Activated CD8-positive, alpha-beta T cell treated with anti-CD3 and anti-CD28 coated beads for 36 hours (primary cell): ENCODE measurements at regions not wholly inside any gene's neighbourhood (a gene's known extent, or its start where the extent isn't known, plus 50 kb on each side); places are given as distances from the start of the nearest gene placed in this dataset.

Source experiments
- ATAC-seq: fragments of 200-7000 bp; cut with Tn5 transposase; one replicate; pipeline ENCODE4 v1.10.0; 2021; ENCODE audit warnings: mild to moderate bottlenecking, moderate library complexity
- CTCF ChIA-PET: fragments of 350-600 bp; sonication (Branson Sonifier 250); formaldehyde crosslinking; loops from one replicate; lab custom pipeline; 2021; ENCODE audit warnings: antibody characterized with exemption; lab: Charles Lee
- POLR2A ChIA-PET: fragments of 350-600 bp; sonication (Branson Sonifier 250); formaldehyde crosslinking; loops from one replicate; lab custom pipeline; 2021; ENCODE audit warnings: antibody characterized with exemption; lab: Charles Lee
- DNase-seq: peaks from one replicate; pipeline ENCODE4 v3.0.0-alpha.2; 2020
- H3K27ac Mint-ChIP-seq: one replicate; pipeline ENCODE4 v1.8.0; 2021; ENCODE audit warnings: mild to moderate bottlenecking, mixed read lengths
- H3K27me3 Mint-ChIP-seq: one replicate; pipeline ENCODE4 v1.8.0; 2021; ENCODE audit warnings: mixed read lengths
- H3K36me3 Mint-ChIP-seq: one replicate; pipeline ENCODE4 v1.8.0; 2021; ENCODE audit warnings: low read depth, mixed read lengths
- H3K4me1 Mint-ChIP-seq: one replicate; pipeline ENCODE4 v1.8.0; 2021; ENCODE audit warnings: low read depth, mixed read lengths
- H3K4me3 Mint-ChIP-seq: one replicate; pipeline ENCODE4 v1.8.0; 2021; ENCODE audit warnings: mild to moderate bottlenecking, moderate library complexity, mixed read lengths
- H3K9me3 Mint-ChIP-seq: one replicate; pipeline ENCODE4 v1.8.0; 2021; ENCODE audit warnings: mixed read lengths
- intact Hi-C: fragments of 100-400 bp; cut with micrococcal nuclease; formaldehyde crosslinking; loops from one replicate; pipeline ENCODE4 v1.10.0; 2022
- TF ChIP-seq, protein P1 (sequence below): fragments of 200-600 bp; IDR thresholded peaks from one replicate; pipeline ENCODE4 v1.8.0; 2022; ENCODE audit warnings: antibody characterized with exemption, mild to moderate bottlenecking

DNA sequence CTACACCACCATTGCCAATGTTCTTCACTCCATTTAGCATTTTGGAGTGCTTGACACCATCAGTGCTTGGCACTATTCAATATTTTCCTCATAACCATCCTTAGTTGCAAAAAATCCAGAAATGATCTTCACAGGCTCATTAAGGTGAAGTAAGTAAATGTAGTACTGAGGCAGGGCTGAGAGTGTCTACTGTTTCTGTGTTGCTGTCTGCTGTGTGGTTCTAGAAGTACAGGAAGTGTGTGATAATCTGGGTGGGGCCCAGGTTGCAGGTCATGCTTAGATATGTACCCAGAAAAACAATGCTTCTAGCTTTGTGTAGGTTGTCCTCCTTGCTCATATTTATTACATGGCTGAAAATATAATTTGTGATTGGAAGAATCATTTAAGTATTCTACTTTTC is 411.8 kb upstream of the CCDC179 start:
- H3K9me3 Mint-ChIP-seq, result peaks cover 9% of the 10 kb centered on the region

DNA sequence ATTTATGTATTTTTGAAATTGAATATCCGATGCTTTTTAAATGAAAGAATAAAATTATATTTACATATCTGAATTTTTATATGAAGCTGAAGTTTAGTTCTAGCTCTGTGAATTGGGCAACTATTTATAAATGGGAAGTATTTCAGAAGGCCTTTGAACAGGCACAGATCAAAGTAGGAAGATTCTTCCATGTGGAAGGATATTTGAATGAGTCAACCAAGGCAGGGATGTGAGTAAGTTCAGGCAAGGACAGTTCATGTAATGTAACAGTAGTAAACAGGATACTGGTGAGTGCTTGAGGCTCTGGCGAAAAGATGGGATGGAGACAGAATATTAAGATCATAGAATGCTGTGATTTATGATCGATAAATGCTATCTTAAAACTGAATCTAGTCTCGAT is 417.8 kb upstream of the CCDC179 start:
- TF ChIP-seq, protein P1, sequence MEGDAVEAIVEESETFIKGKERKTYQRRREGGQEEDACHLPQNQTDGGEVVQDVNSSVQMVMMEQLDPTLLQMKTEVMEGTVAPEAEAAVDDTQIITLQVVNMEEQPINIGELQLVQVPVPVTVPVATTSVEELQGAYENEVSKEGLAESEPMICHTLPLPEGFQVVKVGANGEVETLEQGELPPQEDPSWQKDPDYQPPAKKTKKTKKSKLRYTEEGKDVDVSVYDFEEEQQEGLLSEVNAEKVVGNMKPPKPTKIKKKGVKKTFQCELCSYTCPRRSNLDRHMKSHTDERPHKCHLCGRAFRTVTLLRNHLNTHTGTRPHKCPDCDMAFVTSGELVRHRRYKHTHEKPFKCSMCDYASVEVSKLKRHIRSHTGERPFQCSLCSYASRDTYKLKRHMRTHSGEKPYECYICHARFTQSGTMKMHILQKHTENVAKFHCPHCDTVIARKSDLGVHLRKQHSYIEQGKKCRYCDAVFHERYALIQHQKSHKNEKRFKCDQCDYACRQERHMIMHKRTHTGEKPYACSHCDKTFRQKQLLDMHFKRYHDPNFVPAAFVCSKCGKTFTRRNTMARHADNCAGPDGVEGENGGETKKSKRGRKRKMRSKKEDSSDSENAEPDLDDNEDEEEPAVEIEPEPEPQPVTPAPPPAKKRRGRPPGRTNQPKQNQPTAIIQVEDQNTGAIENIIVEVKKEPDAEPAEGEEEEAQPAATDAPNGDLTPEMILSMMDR, result no peak
- no peak for DNase-seq
- ChIA-PET POLR2A (no interaction called here), CTCF (no interaction called here)
- Mint-ChIP-seq H3K27me3 (no peaks in the 10 kb centered on the region), H3K4me3 (no peak overlapping the region), H3K4me1 (no peaks in the 10 kb centered on the region), H3K9me3 (peaks cover 9% of the 10 kb centered on the region), H3K27ac (no peak overlapping the region), H3K36me3 (no peaks in the 10 kb centered on the region)
- ATAC-seq, result no peak
- intact Hi-C loops, result no loop called here

More for the DNA sequence above, 411.8 kb upstream of the CCDC179 start:
- Mint-ChIP-seq H3K27ac (no peak overlapping the region), H3K4me3 (no peak overlapping the region), H3K36me3 (no peaks in the 10 kb centered on the region), H3K4me1 (no peaks in the 10 kb centered on the region), H3K27me3 (no peaks in the 10 kb centered on the region)
- ATAC-seq, result no peak
- CTCF ChIA-PET, result no interaction called here
- POLR2A ChIA-PET, result no interaction called here
- DNase-seq, result no peak
- intact Hi-C loops, result no loop called here
- TF ChIP-seq, protein P1, result no peak

DNA sequence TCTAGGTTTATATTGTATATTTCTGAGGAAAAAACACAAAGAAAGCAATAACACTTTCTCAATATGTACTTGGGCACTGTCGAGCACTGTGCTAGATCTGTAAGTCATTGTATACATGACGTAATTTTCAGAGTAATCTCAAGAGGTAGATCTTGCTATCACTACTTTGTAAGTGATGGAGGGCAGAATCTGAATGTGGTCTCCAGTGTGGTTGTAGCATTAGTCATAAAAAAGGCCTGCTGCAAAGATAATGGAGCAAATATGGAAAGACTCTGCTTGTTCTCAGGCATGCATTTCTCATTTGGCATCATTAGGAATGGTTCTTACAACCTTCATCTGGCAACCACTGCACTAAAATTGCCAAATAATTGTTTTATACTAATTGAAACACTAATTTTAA is 419.8 kb upstream of the CCDC179 start:
- intact Hi-C loops, result no loop called here
- no peak overlapping the region for H3K27ac Mint-ChIP-seq
- TF ChIP-seq, protein P1, result no peak
- H3K27me3 Mint-ChIP-seq, result no peaks in the 10 kb centered on the region
- ChIA-PET POLR2A (no interaction called here), CTCF (no interaction called here)
- peaks cover 2% of the 10 kb centered on the region for H3K9me3 Mint-ChIP-seq
- H3K4me1 Mint-ChIP-seq, result no peaks in the 10 kb centered on the region
- no peaks in the 10 kb centered on the region for H3K36me3 Mint-ChIP-seq
- no peak overlapping the region for H3K4me3 Mint-ChIP-seq
- ATAC-seq, result no peak
- DNase-seq, result no peak

DNA sequence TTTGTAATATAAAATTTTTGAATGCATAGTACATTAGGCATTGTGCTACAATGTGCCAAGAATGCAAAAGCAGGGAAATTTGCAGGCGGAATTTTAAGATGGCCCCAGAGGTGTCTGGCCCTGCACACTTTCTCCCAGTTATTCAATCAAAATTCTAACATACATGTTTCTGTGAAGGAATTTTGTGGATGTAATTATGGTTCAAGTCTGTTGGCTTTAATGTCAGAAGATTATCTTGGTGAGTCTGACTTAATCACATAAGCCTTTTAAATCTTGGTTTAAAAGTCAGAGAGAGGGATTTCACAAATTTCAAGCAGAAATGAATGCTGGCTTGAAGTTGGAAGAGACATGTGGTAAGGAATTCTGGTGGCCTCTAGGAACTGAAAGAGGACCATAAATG is 423.4 kb upstream of the CCDC179 start:
- ChIA-PET POLR2A (no interaction called here), CTCF (no interaction called here)
- Mint-ChIP-seq H3K36me3 (no peaks in the 10 kb centered on the region), H3K4me1 (no peaks in the 10 kb centered on the region), H3K4me3 (no peak overlapping the region), H3K9me3 (no peaks in the 10 kb centered on the region), H3K27ac (no peak overlapping the region), H3K27me3 (no peaks in the 10 kb centered on the region)
- TF ChIP-seq, protein P1, result no peak
- no peak for ATAC-seq
- intact Hi-C loops, result no loop called here
- DNase-seq, result no peak

DNA sequence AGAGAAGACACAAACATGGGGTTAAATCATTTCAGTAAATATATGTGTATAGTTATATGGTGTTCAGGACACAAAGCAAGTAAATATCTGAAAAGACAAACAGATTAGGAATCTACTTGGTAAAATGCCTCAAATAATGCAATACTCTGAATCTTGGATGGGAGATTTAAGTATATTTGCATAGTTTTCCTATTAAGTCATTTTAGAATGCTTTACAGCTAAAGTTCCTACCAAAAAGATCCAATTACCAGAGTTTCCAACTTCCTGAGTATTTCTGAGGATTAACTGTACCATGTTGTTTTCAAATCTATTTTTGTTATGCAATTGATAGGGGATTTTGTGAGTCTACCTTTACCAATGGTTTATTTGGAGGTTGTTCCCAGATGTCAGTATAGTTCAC is 424.4 kb upstream of the CCDC179 start:
- TF ChIP-seq, protein P1, result no peak
- POLR2A ChIA-PET, result no interaction called here
- intact Hi-C loops, result no loop called here
- DNase-seq, result no peak
- Mint-ChIP-seq H3K4me3 (no peak overlapping the region), H3K4me1 (no peaks in the 10 kb centered on the region), H3K36me3 (no peaks in the 10 kb centered on the region), H3K9me3 (no peaks in the 10 kb centered on the region), H3K27ac (no peak overlapping the region), H3K27me3 (no peaks in the 10 kb centered on the region)
- CTCF ChIA-PET, result no interaction called here
- ATAC-seq, result no peak
